ENCODE measurements at regions not wholly inside any gene's neighbourhood (a gene's known extent, or its start where the extent isn't known, plus 50 kb on each side); places are given as distances from the start of the nearest gene placed in this dataset.

DNA sequence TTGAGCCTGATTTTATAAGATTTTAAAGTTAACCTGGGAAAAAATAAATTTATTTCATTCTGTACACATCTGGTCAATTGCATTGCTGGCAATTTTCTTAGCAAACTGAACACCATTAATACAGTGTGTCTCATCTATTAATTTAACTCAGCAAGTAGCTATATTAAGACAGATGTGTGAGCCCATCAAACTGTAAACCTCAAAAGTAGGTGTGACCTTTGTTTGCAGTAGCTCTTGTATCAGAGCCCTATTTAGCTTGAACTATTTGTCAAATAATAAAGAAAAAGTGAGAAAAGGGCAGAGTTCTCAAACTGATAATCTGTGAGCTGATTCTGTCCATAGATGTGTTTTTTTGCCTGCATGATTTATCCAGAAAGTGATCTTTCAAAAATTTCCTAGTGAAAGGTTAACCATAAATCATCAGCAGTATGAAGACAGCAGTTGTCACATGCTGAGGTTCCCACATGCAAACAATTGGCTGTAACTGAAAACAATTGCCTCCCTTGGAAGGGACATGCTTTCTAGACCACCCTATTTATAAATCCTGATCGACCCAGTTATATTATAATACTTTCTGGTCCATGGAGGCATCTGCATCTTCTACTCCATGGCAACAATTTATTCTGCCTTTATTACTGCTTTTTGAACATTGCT, 646.5 kb downstream of the NSUN3 start:
- TF ChIP-seq, protein P1, sequence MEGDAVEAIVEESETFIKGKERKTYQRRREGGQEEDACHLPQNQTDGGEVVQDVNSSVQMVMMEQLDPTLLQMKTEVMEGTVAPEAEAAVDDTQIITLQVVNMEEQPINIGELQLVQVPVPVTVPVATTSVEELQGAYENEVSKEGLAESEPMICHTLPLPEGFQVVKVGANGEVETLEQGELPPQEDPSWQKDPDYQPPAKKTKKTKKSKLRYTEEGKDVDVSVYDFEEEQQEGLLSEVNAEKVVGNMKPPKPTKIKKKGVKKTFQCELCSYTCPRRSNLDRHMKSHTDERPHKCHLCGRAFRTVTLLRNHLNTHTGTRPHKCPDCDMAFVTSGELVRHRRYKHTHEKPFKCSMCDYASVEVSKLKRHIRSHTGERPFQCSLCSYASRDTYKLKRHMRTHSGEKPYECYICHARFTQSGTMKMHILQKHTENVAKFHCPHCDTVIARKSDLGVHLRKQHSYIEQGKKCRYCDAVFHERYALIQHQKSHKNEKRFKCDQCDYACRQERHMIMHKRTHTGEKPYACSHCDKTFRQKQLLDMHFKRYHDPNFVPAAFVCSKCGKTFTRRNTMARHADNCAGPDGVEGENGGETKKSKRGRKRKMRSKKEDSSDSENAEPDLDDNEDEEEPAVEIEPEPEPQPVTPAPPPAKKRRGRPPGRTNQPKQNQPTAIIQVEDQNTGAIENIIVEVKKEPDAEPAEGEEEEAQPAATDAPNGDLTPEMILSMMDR (IDR thresholded peaks at IDR 0.05; ENCODE audit: control extremely low read depth in 1 of 3, insufficient read depth in 1 of 3, low read depth in 1 of 3, low read length in 3 of 3): no peak
- TF ChIP-seq EZH2 (IDR thresholded peaks at IDR 0.05; ENCODE audit: low read depth, low read length, severe bottlenecking): no peak
- TF ChIP-seq SAP30 (IDR thresholded peaks at IDR 0.05; ENCODE audit: insufficient read depth, insufficient replicate concordance, low read length): no peak
- TF ChIP-seq POLR2AphosphoS5 (IDR thresholded peaks at IDR 0.05; ENCODE audit: low read depth, low read length): no peak
- TF ChIP-seq, protein P2, sequence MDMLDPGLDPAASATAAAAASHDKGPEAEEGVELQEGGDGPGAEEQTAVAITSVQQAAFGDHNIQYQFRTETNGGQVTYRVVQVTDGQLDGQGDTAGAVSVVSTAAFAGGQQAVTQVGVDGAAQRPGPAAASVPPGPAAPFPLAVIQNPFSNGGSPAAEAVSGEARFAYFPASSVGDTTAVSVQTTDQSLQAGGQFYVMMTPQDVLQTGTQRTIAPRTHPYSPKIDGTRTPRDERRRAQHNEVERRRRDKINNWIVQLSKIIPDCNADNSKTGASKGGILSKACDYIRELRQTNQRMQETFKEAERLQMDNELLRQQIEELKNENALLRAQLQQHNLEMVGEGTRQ (IDR thresholded peaks at IDR 0.05; ENCODE audit: low read length): no peak
- TF ChIP-seq SUZ12 (IDR thresholded peaks at IDR 0.05; ENCODE audit: low read length): no peak
- TF ChIP-seq SIRT6 (IDR thresholded peaks at IDR 0.05; ENCODE audit: low read length): no peak
- TF ChIP-seq JUN (IDR thresholded peaks at IDR 0.05; ENCODE audit: low read depth, low read length): no peak
- TF ChIP-seq TEAD4 (IDR thresholded peaks at IDR 0.05; ENCODE audit: low read depth, low read length): no peak

Measured in H1 (cell line).